ENCODE measurements at regions not wholly inside any gene's neighbourhood (a gene's known extent, or its start where the extent isn't known, plus 50 kb on each side); places are given as distances from the start of the nearest gene placed in this dataset.

DNA sequence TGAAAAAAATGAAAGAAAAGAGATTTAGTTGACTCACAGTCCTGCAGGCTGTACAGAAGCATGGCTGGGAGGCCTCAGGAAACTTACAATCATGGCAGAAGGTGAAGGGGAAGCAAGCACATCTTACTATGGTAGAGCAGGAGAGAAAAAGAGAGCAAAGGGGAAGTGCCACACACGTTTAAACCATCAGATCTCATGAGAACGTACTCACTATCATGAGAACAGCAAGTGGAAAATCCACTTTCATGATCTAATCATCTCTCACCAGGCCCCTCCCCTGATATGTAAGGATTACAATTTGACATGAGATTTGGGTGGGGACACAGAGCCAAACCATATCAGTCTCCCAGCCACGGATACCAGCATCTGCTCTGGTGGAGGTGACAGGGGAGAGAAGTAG lies 50.8 kb upstream of the CPOX start:
- H3K36me3 ChIP-seq (replicated peaks in 1 of 2; ENCODE audit: insufficient read depth in 1 of 2, low read depth in 2 of 2): no peaks in the 10 kb centered on the region
- 47 to 57% methylated on average over 3 of the region's 3 CpGs for WGBS, 2 donors
- H3K9me3 ChIP-seq: no peaks in the 10 kb centered on the region
- no peak for TF ChIP-seq POLR2A (IDR thresholded peaks at IDR 0.05)
- TF ChIP-seq, protein P1, sequence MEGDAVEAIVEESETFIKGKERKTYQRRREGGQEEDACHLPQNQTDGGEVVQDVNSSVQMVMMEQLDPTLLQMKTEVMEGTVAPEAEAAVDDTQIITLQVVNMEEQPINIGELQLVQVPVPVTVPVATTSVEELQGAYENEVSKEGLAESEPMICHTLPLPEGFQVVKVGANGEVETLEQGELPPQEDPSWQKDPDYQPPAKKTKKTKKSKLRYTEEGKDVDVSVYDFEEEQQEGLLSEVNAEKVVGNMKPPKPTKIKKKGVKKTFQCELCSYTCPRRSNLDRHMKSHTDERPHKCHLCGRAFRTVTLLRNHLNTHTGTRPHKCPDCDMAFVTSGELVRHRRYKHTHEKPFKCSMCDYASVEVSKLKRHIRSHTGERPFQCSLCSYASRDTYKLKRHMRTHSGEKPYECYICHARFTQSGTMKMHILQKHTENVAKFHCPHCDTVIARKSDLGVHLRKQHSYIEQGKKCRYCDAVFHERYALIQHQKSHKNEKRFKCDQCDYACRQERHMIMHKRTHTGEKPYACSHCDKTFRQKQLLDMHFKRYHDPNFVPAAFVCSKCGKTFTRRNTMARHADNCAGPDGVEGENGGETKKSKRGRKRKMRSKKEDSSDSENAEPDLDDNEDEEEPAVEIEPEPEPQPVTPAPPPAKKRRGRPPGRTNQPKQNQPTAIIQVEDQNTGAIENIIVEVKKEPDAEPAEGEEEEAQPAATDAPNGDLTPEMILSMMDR (IDR thresholded peaks at IDR 0.05): no peak
- no peak for ATAC-seq
- no peaks in the 10 kb centered on the region for H3K27me3 ChIP-seq
- intact Hi-C loops (cut with DNase I): no loop called here
- H3K4me1 ChIP-seq: no peaks in the 10 kb centered on the region
- no peak overlapping the region for H3K27ac ChIP-seq
- DNase-seq: no peak
- H3K4me3 ChIP-seq: no peak overlapping the region

DNA sequence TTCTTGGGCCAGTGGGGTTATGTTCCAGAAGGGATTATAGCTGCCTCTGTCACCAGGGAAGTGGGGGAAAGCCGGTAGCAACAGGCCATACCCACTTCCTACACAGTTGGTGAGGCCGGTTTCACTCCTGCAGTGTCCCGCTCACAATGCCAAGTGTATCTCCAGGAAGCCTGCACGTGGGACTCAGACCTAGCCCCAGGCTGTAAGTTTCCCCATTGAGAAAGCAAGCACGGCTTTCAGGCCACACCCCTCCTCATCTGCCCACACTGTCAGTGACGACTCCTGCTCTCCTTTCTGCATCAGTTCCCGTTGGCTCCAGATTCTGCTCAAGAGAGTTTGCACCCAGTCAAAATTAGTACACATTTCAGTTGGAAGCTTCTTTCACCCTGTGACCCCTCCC lies 51.6 kb upstream of the CPOX start:
- intact Hi-C loops (cut with DNase I): no loop called here
- no peak overlapping the region for H3K4me3 ChIP-seq
- 69 to 73% methylated on average over 7 of the region's 7 CpGs for WGBS, 2 donors
- H3K36me3 ChIP-seq (replicated peaks in 1 of 2; ENCODE audit: insufficient read depth in 1 of 2, low read depth in 2 of 2): no peaks in the 10 kb centered on the region
- H3K4me1 ChIP-seq: no peaks in the 10 kb centered on the region
- TF ChIP-seq POLR2A (IDR thresholded peaks at IDR 0.05): no peak
- TF ChIP-seq, protein P1 (IDR thresholded peaks at IDR 0.05): no peak
- no peak for ATAC-seq
- H3K9me3 ChIP-seq: no peaks in the 10 kb centered on the region
- no peak for DNase-seq
- no peak overlapping the region for H3K27ac ChIP-seq
- H3K27me3 ChIP-seq: no peaks in the 10 kb centered on the region

DNA sequence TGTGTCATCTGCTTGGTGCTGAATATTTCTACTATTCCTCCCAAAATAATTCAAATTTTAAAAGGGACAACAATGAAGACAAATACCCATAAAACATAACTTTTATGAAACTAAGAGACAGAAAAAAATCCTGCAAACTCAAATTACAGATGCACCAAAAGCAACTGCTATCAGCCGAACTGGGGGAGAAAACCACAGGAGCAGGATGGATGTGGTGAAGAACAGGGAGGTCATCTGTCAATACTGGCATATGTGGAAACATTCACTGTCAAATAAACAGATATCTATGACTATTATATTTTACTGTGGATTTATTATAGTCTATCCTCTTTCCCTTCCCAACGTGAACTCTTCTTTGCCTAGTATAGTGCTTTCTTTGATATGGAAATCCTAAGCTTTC lies 53.3 kb upstream of the CPOX start:
- 52% methylated on average over 2 of the region's 2 CpGs for WGBS, 2 donors
- TF ChIP-seq, protein P1 (IDR thresholded peaks at IDR 0.05): no peak
- TF ChIP-seq POLR2A (IDR thresholded peaks at IDR 0.05): no peak

DNA sequence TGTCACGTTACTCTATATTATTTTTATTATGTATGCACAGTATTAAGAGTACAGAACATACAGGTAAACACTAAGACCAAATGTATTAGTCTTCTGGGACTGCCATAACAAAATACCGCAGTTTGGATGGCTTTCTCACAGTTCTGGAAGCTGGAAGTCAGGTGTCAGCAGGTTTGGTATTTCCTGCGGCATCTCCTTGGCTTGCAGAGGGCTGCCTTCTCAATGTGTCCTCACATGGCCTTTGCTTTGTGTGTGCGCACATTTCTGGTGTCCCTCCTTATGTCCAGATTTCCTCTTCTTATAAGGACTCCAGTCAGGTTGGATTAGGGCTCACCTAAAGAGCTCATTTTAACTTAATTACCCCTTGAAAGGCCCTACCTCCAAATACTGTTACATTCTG lies 53.8 kb upstream of the CPOX start:
- no peak overlapping the region for H3K27ac ChIP-seq
- H3K4me1 ChIP-seq: no peaks in the 10 kb centered on the region
- no peaks in the 10 kb centered on the region for H3K27me3 ChIP-seq
- intact Hi-C loops (cut with DNase I): no loop called here
- 71 to 72% methylated on average over 4 of the region's 4 CpGs for WGBS, 2 donors
- ATAC-seq (no peak), DNase-seq (no peak)
- H3K9me3 ChIP-seq: no peaks in the 10 kb centered on the region
- H3K36me3 ChIP-seq (replicated peaks in 1 of 2; ENCODE audit: insufficient read depth in 1 of 2, low read depth in 2 of 2): no peaks in the 10 kb centered on the region
- TF ChIP-seq, protein P1 (IDR thresholded peaks at IDR 0.05): no peak
- TF ChIP-seq POLR2A (IDR thresholded peaks at IDR 0.05): no peak
- H3K4me3 ChIP-seq: no peak overlapping the region

More for the DNA sequence above, 53.3 kb upstream of the CPOX start:
- no peak for DNase-seq
- H3K4me1 ChIP-seq: no peaks in the 10 kb centered on the region
- H3K4me3 ChIP-seq: no peak overlapping the region
- H3K27ac ChIP-seq: no peak overlapping the region
- intact Hi-C loops (cut with DNase I): no loop called here
- no peaks in the 10 kb centered on the region for H3K27me3 ChIP-seq
- ATAC-seq: no peak
- no peaks in the 10 kb centered on the region for H3K9me3 ChIP-seq
- no peaks in the 10 kb centered on the region for H3K36me3 ChIP-seq (replicated peaks in 1 of 2; ENCODE audit: insufficient read depth in 1 of 2, low read depth in 2 of 2)

DNA sequence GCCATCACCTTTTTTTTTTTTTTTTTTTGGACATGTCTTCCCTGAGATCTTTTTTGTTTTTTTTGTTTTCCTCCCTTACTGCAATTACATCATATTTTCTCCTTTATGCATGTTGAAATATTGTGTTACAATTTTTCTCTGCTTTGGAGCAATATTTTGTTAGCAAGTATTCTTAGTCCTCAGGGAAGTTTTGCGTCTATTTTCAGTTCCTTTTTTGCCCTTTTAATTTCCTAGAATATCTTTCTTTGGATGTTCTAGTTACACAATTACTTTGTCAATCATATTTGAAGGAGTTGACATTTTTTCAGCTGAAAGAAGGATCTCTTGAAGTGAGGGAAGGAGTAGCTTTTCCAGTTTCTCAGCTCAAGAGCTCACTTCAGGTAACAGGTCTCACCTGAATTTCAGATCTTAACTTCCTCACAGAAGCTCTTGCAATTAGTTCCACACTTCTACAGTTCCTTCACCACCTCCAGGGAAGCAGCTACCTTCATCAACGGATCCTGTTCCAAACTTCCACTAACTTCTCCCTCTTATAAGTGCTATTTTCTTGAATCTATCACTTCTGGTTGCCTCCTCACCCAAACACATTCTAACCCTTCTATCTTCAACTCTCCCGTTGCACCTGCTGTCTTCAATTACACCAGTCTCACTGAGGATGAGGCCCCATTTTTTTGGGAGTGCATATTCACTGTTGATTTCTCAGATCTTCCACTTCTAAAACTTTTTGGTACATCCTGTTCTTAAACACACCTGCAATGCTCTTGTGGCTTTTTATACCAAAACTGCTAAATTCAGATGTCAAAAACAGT lies 57.8 kb upstream of the CPOX start:
- Histone ChIP-seq H3K9me3 (no peaks in the 10 kb centered on the region), H3K36me3 (replicated peaks in 1 of 2; ENCODE audit: insufficient read depth in 1 of 2, low read depth in 2 of 2) (no peaks in the 10 kb centered on the region), H3K27ac (no peak overlapping the region), H3K4me1 (no peaks in the 10 kb centered on the region), H3K27me3 (no peaks in the 10 kb centered on the region), H3K4me3 (no peak overlapping the region)
- no peak for TF ChIP-seq POLR2A (IDR thresholded peaks at IDR 0.05)
- TF ChIP-seq, protein P1 (IDR thresholded peaks at IDR 0.05): no peak
- WGBS, 2 donors: 53 to 72% methylated on average over 3 of the region's 3 CpGs
- ATAC-seq (no peak), DNase-seq (no peak)
- intact Hi-C loops (cut with DNase I): no loop called here
